AG09319 (cell line): ENCODE measurements at regions not wholly inside any gene's neighbourhood (a gene's known extent, or its start where the extent isn't known, plus 50 kb on each side); places are given as distances from the start of the nearest gene placed in this dataset.

Source experiments
- DNase-seq: peaks from one replicate; pipeline ENCODE4 v3.0.0-alpha.2; 2010; ENCODE audit warnings: low read depth; ENCODE audit errors: extremely low read depth
- CTCF ChIP-seq: IDR thresholded peaks from 2 replicates; pipeline ENCODE4 v1.5.1; 2011; ENCODE audit warnings: low read depth, mild to moderate bottlenecking, inconsistent platforms, low read length, moderate library complexity

GRCh38 chr1:219987325-219987724, 59.0 kb upstream of the SLC30A10 start:
- no peak for DNase-seq
- no peak for TF ChIP-seq CTCF

GRCh38 chr1:219985169-219985568, 56.8 kb upstream of the SLC30A10 start:
- no peak for DNase-seq
- no peak for TF ChIP-seq CTCF
